ENCODE measurements at regions not wholly inside any gene's neighbourhood (a gene's known extent, or its start where the extent isn't known, plus 50 kb on each side); places are given as distances from the start of the nearest gene placed in this dataset.
"Not testable (repeated sequence)": the region's sequence is repeated elsewhere in the genome, so short reads cannot be mapped to it uniquely, and the experiment has no call there.

DNA sequence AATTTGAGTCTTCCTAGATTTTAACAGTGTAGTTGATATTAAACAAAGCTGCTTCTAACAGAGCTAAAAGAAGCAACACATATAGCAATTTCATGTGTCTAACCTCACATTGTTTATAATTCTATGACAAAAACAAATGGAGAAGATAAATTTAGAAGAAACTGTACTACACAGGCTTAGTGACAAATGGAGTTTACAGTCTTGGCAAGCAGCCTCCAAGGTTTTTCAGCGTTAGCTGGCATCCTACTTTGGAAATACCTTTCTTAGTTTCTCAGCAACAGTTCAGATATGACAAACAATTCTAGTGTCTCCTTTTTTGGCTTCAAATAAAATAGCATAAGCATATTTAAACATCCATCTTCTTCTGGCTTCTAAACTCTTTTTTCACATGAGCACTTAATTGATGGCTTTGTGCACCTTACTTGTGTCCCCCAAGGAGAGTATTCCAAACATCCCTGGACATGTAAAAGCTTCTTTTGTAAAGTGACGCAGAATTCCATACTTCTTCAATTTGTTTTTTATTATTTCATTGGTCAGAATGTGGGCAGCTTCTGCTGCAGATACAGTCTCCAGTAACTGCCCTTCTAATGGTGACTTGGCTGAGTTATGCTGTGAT lies 249.8 kb downstream of the ANTXR2 start:
- DNase-seq (peak in 2 of 3 donors; percentile 4 to 22), ATAC-seq (ENCODE audit: insufficient read depth, low FRiP score) (no peak)
- Histone ChIP-seq H3K27me3 (ENCODE audit: control insufficient read depth in 3 of 3, insufficient read depth in 3 of 3, low read length in 2 of 3) (no peaks in the 10 kb centered on the region), H3K4me3 (no peak overlapping the region), H3K27ac (ENCODE audit: low read depth in 1 of 2, low read length in 1 of 2) (peak overlapping the region in 1 of 2 donors; percentile 21), H3K9ac (ENCODE audit: insufficient read depth in 1 of 2, low read length in 2 of 2) (no peak overlapping the region), H3K9me3 (ENCODE audit: control insufficient read depth in 4 of 4, insufficient read depth in 3 of 4, low read length in 3 of 4) (no peaks in the 10 kb centered on the region), H3K36me3 (ENCODE audit: control insufficient read depth in 4 of 4, insufficient read depth in 4 of 4, low read length in 4 of 4) (no peaks in the 10 kb centered on the region), H3K4me1 (ENCODE audit: control insufficient read depth in 5 of 5, insufficient read depth in 5 of 5, low read length in 5 of 5) (peaks cover 0 to 7% (median 0%) of the 10 kb centered on the region in 5 donors)
- 42 to 71% methylated on average over 2 of the region's 2 CpGs for WGBS, 2 donors
- TF ChIP-seq, protein P1, sequence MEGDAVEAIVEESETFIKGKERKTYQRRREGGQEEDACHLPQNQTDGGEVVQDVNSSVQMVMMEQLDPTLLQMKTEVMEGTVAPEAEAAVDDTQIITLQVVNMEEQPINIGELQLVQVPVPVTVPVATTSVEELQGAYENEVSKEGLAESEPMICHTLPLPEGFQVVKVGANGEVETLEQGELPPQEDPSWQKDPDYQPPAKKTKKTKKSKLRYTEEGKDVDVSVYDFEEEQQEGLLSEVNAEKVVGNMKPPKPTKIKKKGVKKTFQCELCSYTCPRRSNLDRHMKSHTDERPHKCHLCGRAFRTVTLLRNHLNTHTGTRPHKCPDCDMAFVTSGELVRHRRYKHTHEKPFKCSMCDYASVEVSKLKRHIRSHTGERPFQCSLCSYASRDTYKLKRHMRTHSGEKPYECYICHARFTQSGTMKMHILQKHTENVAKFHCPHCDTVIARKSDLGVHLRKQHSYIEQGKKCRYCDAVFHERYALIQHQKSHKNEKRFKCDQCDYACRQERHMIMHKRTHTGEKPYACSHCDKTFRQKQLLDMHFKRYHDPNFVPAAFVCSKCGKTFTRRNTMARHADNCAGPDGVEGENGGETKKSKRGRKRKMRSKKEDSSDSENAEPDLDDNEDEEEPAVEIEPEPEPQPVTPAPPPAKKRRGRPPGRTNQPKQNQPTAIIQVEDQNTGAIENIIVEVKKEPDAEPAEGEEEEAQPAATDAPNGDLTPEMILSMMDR (IDR thresholded peaks at IDR 0.05; ENCODE audit: control extremely low read depth, extremely low read depth) = no peak

DNA sequence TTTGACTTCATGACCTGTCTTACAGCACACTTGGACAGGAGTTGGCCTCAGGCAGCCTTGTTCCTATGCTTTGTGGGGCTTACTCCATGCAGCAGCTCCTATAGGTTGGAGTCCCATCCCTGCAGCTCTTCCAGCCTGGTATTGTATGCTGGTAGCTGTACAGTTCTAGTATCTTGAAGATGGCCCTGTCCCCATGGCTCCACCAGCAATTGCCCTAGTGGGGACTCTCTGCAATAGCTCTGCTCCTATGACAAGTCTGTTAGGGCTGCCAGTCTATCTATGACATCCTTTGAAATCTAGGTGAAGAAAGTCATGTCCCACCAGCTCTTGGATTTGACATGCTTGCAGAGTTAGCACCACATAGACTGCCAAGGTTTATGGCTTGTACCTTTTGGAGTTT lies 252.6 kb downstream of the ANTXR2 start:
- Histone ChIP-seq H3K36me3 (ENCODE audit: control insufficient read depth in 4 of 4, insufficient read depth in 4 of 4, low read length in 4 of 4) (no peaks in the 10 kb centered on the region), H3K4me1 (ENCODE audit: control insufficient read depth in 5 of 5, insufficient read depth in 5 of 5, low read length in 5 of 5) (peaks cover 0 to 7% (median 0%) of the 10 kb centered on the region in 5 donors), H3K4me3 (no peak overlapping the region), H3K27ac (ENCODE audit: low read depth in 1 of 2, low read length in 1 of 2) (no peak overlapping the region), H3K27me3 (ENCODE audit: control insufficient read depth in 3 of 3, insufficient read depth in 3 of 3, low read length in 2 of 3) (no peaks in the 10 kb centered on the region), H3K9me3 (ENCODE audit: control insufficient read depth in 4 of 4, insufficient read depth in 3 of 4, low read length in 3 of 4) (no peaks in the 10 kb centered on the region), H3K9ac (ENCODE audit: insufficient read depth in 1 of 2, low read length in 2 of 2) (no peak overlapping the region)
- ATAC-seq (ENCODE audit: insufficient read depth, low FRiP score) = no peak
- no peak for DNase-seq
- TF ChIP-seq, protein P1 (IDR thresholded peaks at IDR 0.05; ENCODE audit: control extremely low read depth, extremely low read depth) = no peak

DNA sequence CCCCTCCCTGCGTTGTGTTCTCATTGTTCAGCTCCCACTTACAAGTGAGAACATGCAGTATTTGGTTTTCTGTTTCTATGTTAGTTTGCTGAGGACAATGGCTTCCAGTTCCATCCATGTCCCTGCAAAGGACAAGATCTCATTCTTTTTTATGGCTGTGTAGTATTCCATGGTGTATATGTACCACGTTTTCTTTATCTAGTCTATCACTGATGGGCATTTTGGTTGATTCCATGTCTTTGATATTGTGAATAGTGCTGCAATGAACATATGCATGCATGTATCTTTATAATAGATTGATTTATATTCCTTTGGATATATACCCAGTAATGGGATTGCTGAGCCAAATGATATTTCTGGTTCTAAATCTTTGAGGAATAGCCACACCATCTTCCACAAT lies 265.1 kb downstream of the ANTXR2 start:
- not testable (repeated sequence) for H3K27me3 ChIP-seq (ENCODE audit: control insufficient read depth in 3 of 3, insufficient read depth in 3 of 3, low read length in 2 of 3); H3K9me3 ChIP-seq (ENCODE audit: control insufficient read depth in 4 of 4, insufficient read depth in 3 of 4, low read length in 3 of 4); DNase-seq; H3K27ac ChIP-seq (ENCODE audit: low read depth in 1 of 2, low read length in 1 of 2); H3K4me1 ChIP-seq (ENCODE audit: control insufficient read depth in 5 of 5, insufficient read depth in 5 of 5, low read length in 5 of 5); H3K36me3 ChIP-seq (ENCODE audit: control insufficient read depth in 4 of 4, insufficient read depth in 4 of 4, low read length in 4 of 4); ATAC-seq (ENCODE audit: insufficient read depth, low FRiP score); H3K4me3 ChIP-seq; H3K9ac ChIP-seq (ENCODE audit: insufficient read depth in 1 of 2, low read length in 2 of 2)
- WGBS, 2 donors = 91 to 92% methylated on average over 2 of the region's 2 CpGs

DNA sequence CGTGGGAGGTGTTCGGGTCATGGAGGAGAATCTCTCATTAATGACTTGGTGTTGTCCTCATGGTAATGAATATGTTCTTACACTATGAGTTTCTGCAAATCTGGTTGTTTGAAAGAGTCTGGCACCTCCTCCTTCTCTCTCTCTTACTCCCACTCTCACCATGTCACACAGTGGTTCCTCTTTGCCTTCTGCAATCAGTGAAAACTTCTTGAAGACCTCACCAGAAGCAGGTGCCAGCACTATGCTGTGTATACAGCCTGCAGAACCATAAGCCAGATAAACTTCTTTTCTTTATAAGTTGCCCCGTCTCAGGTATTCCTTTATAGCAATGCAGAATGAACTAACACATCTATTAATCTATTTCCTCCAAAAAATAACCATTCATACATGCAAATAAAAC lies 275.0 kb downstream of the ANTXR2 start:
- H3K9ac ChIP-seq (ENCODE audit: insufficient read depth in 1 of 2, low read length in 2 of 2) = no peak overlapping the region
- no peaks in the 10 kb centered on the region for H3K27me3 ChIP-seq (ENCODE audit: control insufficient read depth in 3 of 3, insufficient read depth in 3 of 3, low read length in 2 of 3)
- H3K9me3 ChIP-seq (ENCODE audit: control insufficient read depth in 4 of 4, insufficient read depth in 3 of 4, low read length in 3 of 4) = no peaks in the 10 kb centered on the region
- H3K4me1 ChIP-seq (ENCODE audit: control insufficient read depth in 5 of 5, insufficient read depth in 5 of 5, low read length in 5 of 5) = no peaks in the 10 kb centered on the region
- no peaks in the 10 kb centered on the region for H3K36me3 ChIP-seq (ENCODE audit: control insufficient read depth in 4 of 4, insufficient read depth in 4 of 4, low read length in 4 of 4)
- ATAC-seq (ENCODE audit: insufficient read depth, low FRiP score) = no peak
- no peak overlapping the region for H3K27ac ChIP-seq (ENCODE audit: low read depth in 1 of 2, low read length in 1 of 2)
- H3K4me3 ChIP-seq = no peak overlapping the region
- no peak for DNase-seq
- TF ChIP-seq, protein P1 (IDR thresholded peaks at IDR 0.05; ENCODE audit: control extremely low read depth, extremely low read depth) = no peak
- WGBS, 2 donors = 89 to 91% methylated on average over 3 of the region's 3 CpGs

Measured in lung (tissue), 11 donors.